T47D (cell line): ENCODE measurements at regions not wholly inside any gene's neighbourhood (a gene's known extent, or its start where the extent isn't known, plus 50 kb on each side); places are given as distances from the start of the nearest gene placed in this dataset.

Experiments used
- DNase-seq, 2 experiments: peaks; one replicate each; pipeline versions ENCODE4 v3.0.0 to v3.0.0-alpha.2; 2011 to 2012; ENCODE audit warnings: low read depth in 1 of 2, low spot score in 1 of 2
- JUND ChIP-seq: IDR thresholded peaks from 2 replicates; pipeline ENCODE4 v1.6.1; 2012; ENCODE audit warnings: low read depth
- in situ Hi-C: cut with HindIII; loops from 2 replicates; pipeline ENCODE4 v1.10.0; 2016; ENCODE audit warnings: low sequenced_read_pairs, low pct_unique_long_range_greater_than_20kb

DNA sequence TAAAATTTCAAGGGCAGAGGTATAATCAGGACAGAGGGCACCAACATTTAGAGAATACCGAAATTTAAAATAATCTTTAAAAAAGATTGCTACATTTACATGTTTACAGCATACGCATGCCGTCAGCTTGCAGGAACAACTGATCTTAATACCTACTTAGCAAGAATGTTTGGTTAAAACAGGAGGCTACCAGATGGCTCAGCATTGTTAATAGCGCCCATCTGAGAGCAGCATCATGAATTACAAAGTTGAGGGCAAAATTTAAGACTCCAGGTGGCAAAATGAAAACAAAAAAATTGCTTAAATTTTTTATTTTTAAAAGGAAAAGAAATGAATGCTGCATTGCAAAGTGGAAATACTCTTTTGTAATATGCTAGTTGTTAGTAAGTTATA lies 241.3 kb downstream of the C4orf33 start:
- in situ Hi-C loops: no loop called here
- no peak for DNase-seq

GRCh38 chr4:129342819-129343408 lies 247.0 kb downstream of the C4orf33 start:
- no peak for TF ChIP-seq JUND
- in situ Hi-C loops: no loop called here
- DNase-seq: peak in 1 of 2 experiments; percentile 33

More for the DNA sequence above, 241.3 kb downstream of the C4orf33 start:
- no peak for TF ChIP-seq JUND

DNA sequence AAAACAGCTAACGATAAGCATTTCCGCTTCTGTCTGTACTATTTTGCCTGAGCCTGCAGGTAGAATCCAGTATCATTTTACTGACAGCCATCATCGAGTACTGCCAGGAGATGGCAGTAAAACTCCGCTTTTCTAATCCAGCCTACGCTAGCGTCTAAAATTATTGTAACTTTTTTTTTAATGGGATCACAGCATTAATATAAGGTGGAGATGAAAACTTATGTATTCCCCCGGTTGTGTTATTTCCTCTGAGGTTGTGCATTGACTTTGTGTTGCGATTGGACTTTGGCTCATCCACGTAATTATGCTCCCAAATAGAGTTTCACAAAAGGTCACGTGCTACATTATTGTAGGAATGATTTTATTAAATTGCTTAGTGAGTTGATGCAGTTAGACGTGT lies 248.1 kb downstream of the C4orf33 start:
- peak in 1 of 2 experiments; percentile 56 for DNase-seq
- TF ChIP-seq JUND: no peak
- in situ Hi-C loops: no loop called here

- in situ Hi-C loops: no loop called here
- no peak for TF ChIP-seq JUND
- no peak for DNase-seq
Measured at GRCh38 chr4:129345609-129346008, 249.7 kb downstream of the C4orf33 start.

- no peak for TF ChIP-seq JUND
- no peak for DNase-seq
- in situ Hi-C loops: no loop called here
Measured at GRCh38 chr4:129346036-129346435, 250.1 kb downstream of the C4orf33 start.

- no peak for DNase-seq
- TF ChIP-seq JUND: no peak
- in situ Hi-C loops: no loop called here
Measured at GRCh38 chr4:129346734-129347133, 250.8 kb downstream of the C4orf33 start.

GRCh38 chr4:129350834-129351721 lies 255.1 kb downstream of the C4orf33 start:
- DNase-seq: peak; percentile 23 to 67
- in situ Hi-C loops: no loop called here
- TF ChIP-seq JUND: no peak

DNA sequence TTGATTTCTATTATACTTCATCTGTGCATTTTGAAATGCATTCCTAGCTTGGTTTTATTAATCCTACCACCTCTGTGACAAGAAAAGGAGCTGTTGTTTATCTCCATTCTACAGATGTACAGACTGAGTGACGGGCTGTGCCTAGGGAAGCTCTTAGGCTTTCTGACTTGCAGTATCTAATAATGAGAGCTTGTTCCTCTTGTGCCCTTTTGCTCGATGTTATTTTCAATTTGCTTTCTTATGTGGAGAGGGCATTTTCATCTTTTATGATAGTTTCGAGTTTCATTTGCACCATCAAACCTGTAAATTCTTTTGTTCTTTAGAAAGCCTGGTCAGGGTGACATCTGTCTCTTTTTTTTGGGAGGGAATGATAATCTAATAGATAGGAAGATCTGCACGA lies 256.5 kb downstream of the C4orf33 start:
- TF ChIP-seq JUND: no peak
- DNase-seq: no peak
- in situ Hi-C loops: no loop called here

GRCh38 chr4:129353490-129353889 lies 257.5 kb downstream of the C4orf33 start:
- DNase-seq: no peak
- in situ Hi-C loops: no loop called here
- TF ChIP-seq JUND: no peak

DNA sequence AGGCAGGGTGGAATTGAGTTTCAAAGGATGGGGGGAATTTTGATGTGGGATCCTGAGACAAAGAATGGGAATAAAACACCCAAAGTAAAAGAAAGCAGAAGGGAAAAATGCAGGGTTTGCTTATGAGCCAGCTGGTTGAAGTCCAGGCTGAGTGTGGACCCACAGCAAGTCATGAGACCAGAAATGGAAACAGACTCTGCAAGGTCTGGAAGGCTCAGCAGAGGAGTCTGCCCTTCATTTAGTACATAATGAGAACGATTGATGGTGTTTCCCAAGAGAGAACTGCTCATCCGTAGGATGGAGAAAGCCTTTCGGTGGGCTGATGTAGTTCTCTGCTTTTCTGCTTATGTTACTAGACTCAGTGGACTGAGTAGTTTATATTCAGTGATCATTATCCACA lies 259.1 kb downstream of the C4orf33 start:
- in situ Hi-C loops: no loop called here
- TF ChIP-seq JUND: no peak
- DNase-seq: no peak

DNA sequence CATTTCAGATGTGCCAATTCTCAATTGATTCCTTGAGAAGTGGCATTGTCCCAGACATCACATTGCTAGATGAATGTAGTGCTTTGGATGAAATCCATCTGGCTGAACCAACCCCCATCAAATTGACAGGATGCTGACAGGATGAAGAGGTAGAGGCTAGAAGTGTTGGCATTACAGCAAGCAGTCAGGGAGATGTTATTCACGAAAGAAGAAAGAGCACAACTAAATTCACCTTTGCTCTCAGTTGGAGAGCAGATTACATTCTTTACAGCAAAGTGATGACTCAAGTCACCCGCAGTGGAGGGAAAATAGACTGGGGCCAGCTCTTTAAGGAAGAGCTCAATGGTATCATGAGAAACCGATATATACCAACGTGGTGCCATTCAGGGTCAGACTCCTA lies 259.6 kb downstream of the C4orf33 start:
- no peak for TF ChIP-seq JUND
- in situ Hi-C loops: no loop called here
- no peak for DNase-seq

DNA sequence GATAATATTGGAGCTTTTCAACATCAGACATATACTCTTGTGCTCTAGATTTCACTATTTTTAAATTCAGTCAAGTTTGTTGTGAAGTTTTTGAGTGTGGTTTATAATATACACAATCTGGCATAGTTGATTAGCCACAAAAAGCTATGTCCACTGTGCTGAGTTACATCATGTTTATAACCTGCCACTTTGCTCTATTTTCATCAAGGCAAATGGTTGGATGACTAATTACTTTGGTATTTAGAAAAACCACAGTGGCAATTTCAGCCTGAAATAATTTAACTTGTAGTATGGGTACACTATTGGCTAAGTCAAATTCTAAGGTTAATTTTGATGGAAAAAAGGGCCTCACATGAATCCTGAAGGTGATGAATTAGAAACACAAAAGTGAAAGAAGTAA lies 262.6 kb downstream of the C4orf33 start:
- TF ChIP-seq JUND: no peak
- peak in 1 of 2 experiments; percentile 5 for DNase-seq
- in situ Hi-C loops: no loop called here

GRCh38 chr4:129359461-129359860 lies 263.5 kb downstream of the C4orf33 start:
- in situ Hi-C loops: no loop called here
- no peak for TF ChIP-seq JUND
- DNase-seq: no peak
